Neural cell (in vitro differentiated cells): ENCODE measurements at regions not wholly inside any gene's neighbourhood (a gene's known extent, or its start where the extent isn't known, plus 50 kb on each side); places are given as distances from the start of the nearest gene placed in this dataset.

Experiments used
- CTCF ChIP-seq: fragments of 450-650 bp; IDR thresholded peaks from 2 replicates; pipeline ENCODE4 v1.5.1; 2014; ENCODE audit warnings: antibody characterized with exemption, mild to moderate bottlenecking, moderate library complexity; ENCODE audit not compliant: poor library complexity, severe bottlenecking
- POLR2AphosphoS5 ChIP-seq: IDR thresholded peaks from 2 replicates; pipeline ENCODE4 v1.6.1; 2012

GRCh38 chr2:82853299-82853698, 1605.8 kb downstream of the SUCLG1 start:
- TF ChIP-seq POLR2AphosphoS5 (no peak), CTCF (no peak)
